Fibroblast of pulmonary artery (primary cell): ENCODE measurements at regions not wholly inside any gene's neighbourhood (a gene's known extent, or its start where the extent isn't known, plus 50 kb on each side); places are given as distances from the start of the nearest gene placed in this dataset.
A peak's percentile ranks its signal among the peaks of the same experiment; 100 is the strongest.

Source experiments
- DNase-seq: peaks from one replicate; pipeline ENCODE4 v3.0.0-alpha.2; 2010; ENCODE audit warnings: low read depth
- H3K4me3 ChIP-seq: replicated peaks from 2 replicates; pipeline ENCODE4 v1.5.1; 2011; ENCODE audit warnings: low read depth, mild to moderate bottlenecking, control low read depth, low read length, moderate library complexity
- CTCF ChIP-seq: IDR thresholded peaks from 2 replicates; pipeline ENCODE4 v1.5.1; 2011; ENCODE audit warnings: mild to moderate bottlenecking, control low read depth, low read length, inconsistent platforms; ENCODE audit errors: missing control alignments

GRCh38 chr16:77539421-77540034, 104.7 kb upstream of the ADAMTS18 start:
- DNase-seq = no peak
- no peak for TF ChIP-seq CTCF
- no peak overlapping the region for H3K4me3 ChIP-seq

DNA sequence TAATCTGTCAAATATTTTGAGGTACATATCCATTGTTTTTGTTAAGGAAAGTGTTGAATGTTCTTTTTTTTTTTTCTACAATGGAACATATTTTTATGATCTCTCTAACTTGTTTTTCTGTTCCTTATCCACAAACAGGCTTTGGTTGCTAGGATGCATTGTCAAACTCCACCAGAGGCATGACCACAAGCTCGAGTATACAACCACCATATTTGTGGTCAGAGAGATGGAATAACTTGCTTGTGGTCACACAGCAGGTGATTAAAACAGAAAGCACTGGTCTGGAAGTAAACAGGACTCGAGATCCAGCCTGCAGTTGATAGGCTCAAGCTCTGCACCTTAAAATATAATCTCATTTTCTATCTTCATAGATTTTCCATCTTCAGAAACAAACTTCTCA, 105.8 kb upstream of the ADAMTS18 start:
- DNase-seq = peak; percentile 53
- H3K4me3 ChIP-seq = no peak overlapping the region
- no peak for TF ChIP-seq CTCF

GRCh38 chr16:77541165-77541564, 106.3 kb upstream of the ADAMTS18 start:
- no peak for DNase-seq
- H3K4me3 ChIP-seq = no peak overlapping the region
- no peak for TF ChIP-seq CTCF

GRCh38 chr16:77548151-77548550, 113.3 kb upstream of the ADAMTS18 start:
- H3K4me3 ChIP-seq = no peak overlapping the region
- no peak for TF ChIP-seq CTCF
- DNase-seq = no peak

- DNase-seq = no peak
- no peak for TF ChIP-seq CTCF
These were observed 113.9 kb upstream of the ADAMTS18 start for GRCh38 chr16:77548766-77549165.

GRCh38 chr16:77549876-77550275, 115.0 kb upstream of the ADAMTS18 start:
- DNase-seq = no peak
- no peak overlapping the region for H3K4me3 ChIP-seq
- no peak for TF ChIP-seq CTCF

More at GRCh38 chr16:77548766-77549165, 113.9 kb upstream of the ADAMTS18 start:
- no peak overlapping the region for H3K4me3 ChIP-seq

- TF ChIP-seq CTCF = no peak
- no peak for DNase-seq
- no peak overlapping the region for H3K4me3 ChIP-seq
These were observed 116.5 kb upstream of the ADAMTS18 start for GRCh38 chr16:77551357-77551756.
